Neuronal stem cell (in vitro differentiated cells): ENCODE measurements at regions not wholly inside any gene's neighbourhood (a gene's known extent, or its start where the extent isn't known, plus 50 kb on each side); places are given as distances from the start of the nearest gene placed in this dataset.

Source experiments
- DNase-seq: peaks from one replicate; pipeline ENCODE4 v3.0.0-alpha.2; 2013; ENCODE audit warnings: low spot score
- H2AFZ ChIP-seq: one replicate; pipeline ENCODE4 v1.6.1; 2013; ENCODE audit warnings: mild to moderate bottlenecking, low read length, inconsistent platforms
- H2AK5ac ChIP-seq: 2 replicates; pipeline ENCODE4 v1.6.1; 2013; ENCODE audit warnings: low read depth, mild to moderate bottlenecking, inconsistent platforms, low read length, moderate library complexity, mixed read lengths
- H2BK120ac ChIP-seq: 2 replicates; pipeline ENCODE4 v1.6.1; 2013; ENCODE audit warnings: low read depth, mild to moderate bottlenecking, inconsistent platforms, low read length, moderate library complexity, mixed read lengths
- H2BK12ac ChIP-seq: one replicate; pipeline ENCODE4 v1.6.1; 2013; ENCODE audit warnings: low read length, inconsistent platforms
- H2BK15ac ChIP-seq: 2 replicates; pipeline ENCODE4 v1.6.1; 2013; ENCODE audit warnings: mild to moderate bottlenecking, low read length, inconsistent platforms, mixed read lengths
- H2BK5ac ChIP-seq: one replicate; pipeline ENCODE4 v1.6.1; 2013; ENCODE audit warnings: inconsistent platforms, mild to moderate bottlenecking, low read length, moderate library complexity
- H3K14ac ChIP-seq: one replicate; pipeline ENCODE4 v1.6.1; 2013; ENCODE audit warnings: low read length, inconsistent platforms
- H3K18ac ChIP-seq: 2 replicates; pipeline ENCODE4 v1.6.1; 2013; ENCODE audit warnings: low read length, inconsistent platforms
- H3K23ac ChIP-seq: 2 replicates; pipeline ENCODE4 v1.6.1; 2013; ENCODE audit warnings: low read depth, mild to moderate bottlenecking, mixed read lengths, low read length, inconsistent platforms; ENCODE audit not compliant: poor library complexity
- H3K27ac ChIP-seq: replicated peaks from 3 replicates; pipeline ENCODE4 v1.5.1; 2013; ENCODE audit warnings: low read length, inconsistent platforms
- H3K27me3 ChIP-seq, 3 experiments: 2 replicates each; pipeline ENCODE4 v1.6.1; 2013; ENCODE audit warnings: low read length in 3 of 3, mild to moderate bottlenecking in 2 of 3, inconsistent platforms in 1 of 3, low read depth in 1 of 3, mixed read lengths in 1 of 3, moderate library complexity in 1 of 3; ENCODE audit not compliant: control insufficient read depth in 3 of 3, insufficient read depth in 3 of 3
- H3K36me3 ChIP-seq, 2 donors: replicated peaks in 1 of 2; 2 replicates each; pipeline ENCODE4 v1.6.1; 2013; ENCODE audit warnings: low read length in 2 of 2; ENCODE audit not compliant: control insufficient read depth in 2 of 2, insufficient read depth in 2 of 2
- H3K4ac ChIP-seq: 2 replicates; pipeline ENCODE4 v1.6.1; 2013; ENCODE audit warnings: inconsistent platforms, mild to moderate bottlenecking, low read length, moderate library complexity
- H3K4me1 ChIP-seq, 2 donors: 1 replicate in 1 of 2; 2 replicates in 1 of 2; pipeline ENCODE4 v1.6.1; 2013; ENCODE audit warnings: low read length in 2 of 2, low read depth in 1 of 2; ENCODE audit not compliant: control insufficient read depth in 2 of 2, insufficient read depth in 1 of 2
- H3K4me2 ChIP-seq: one replicate; pipeline ENCODE4 v1.6.1; 2013; ENCODE audit warnings: mild to moderate bottlenecking, low read length, inconsistent platforms; ENCODE audit not compliant: insufficient read depth, poor library complexity, severe bottlenecking
- H3K4me3 ChIP-seq, 2 donors: 2 replicates each; pipeline ENCODE4 v1.5.1; 2013; ENCODE audit warnings: low read length in 2 of 2, mild to moderate bottlenecking in 2 of 2, inconsistent platforms in 1 of 2, moderate library complexity in 1 of 2
- H3K79me1 ChIP-seq: one replicate; pipeline ENCODE4 v1.6.1; 2013; ENCODE audit warnings: low read depth, mild to moderate bottlenecking, inconsistent platforms, low read length, moderate library complexity
- H3K9ac ChIP-seq: one replicate; pipeline ENCODE4 v1.6.1; 2013; ENCODE audit warnings: mild to moderate bottlenecking, low read depth, low read length, inconsistent platforms; ENCODE audit not compliant: poor library complexity
- H3K9me3 ChIP-seq, 2 donors: replicated peaks in 1 of 2; 2 replicates each; pipeline versions ENCODE3 to v1.6.1; 2013; ENCODE audit warnings: low read length in 2 of 2, mild to moderate bottlenecking in 2 of 2, inconsistent platforms in 1 of 2, low read depth in 1 of 2, mixed read lengths in 1 of 2, moderate library complexity in 1 of 2; ENCODE audit not compliant: control insufficient read depth in 2 of 2, insufficient read depth in 1 of 2
- H4K8ac ChIP-seq: one replicate; pipeline ENCODE4 v1.6.1; 2013; ENCODE audit warnings: low read depth, mild to moderate bottlenecking, inconsistent platforms, low read length, moderate library complexity
- H4K91ac ChIP-seq: one replicate; pipeline ENCODE4 v1.6.1; 2013; ENCODE audit warnings: low read length, low read depth, mild to moderate bottlenecking, inconsistent platforms; ENCODE audit not compliant: poor library complexity
- WGBS, 2 donors: extraction: QIAGEN DNeasy Blood & Tissue Kit; methylation state at CpG; one replicate each; pipeline ENCODE4 v1.1.7; 2013; ENCODE audit warnings: missing lambda C conversion rate in 2 of 2, mixed read lengths in 1 of 2; ENCODE audit not compliant: insufficient read length in 2 of 2, insufficient replicate concordance in 1 of 2; ENCODE audit errors: extremely low coverage in 2 of 2; 5-methylcytosine and 5-hydroxymethylcytosine counted together

- no peak overlapping the region for H3K9ac ChIP-seq
- no peaks in the 10 kb centered on the region for H3K4me1 ChIP-seq
- H3K4ac ChIP-seq, result no peak overlapping the region
- H3K23ac ChIP-seq, result no peak overlapping the region
- H3K4me2 ChIP-seq, result no peak overlapping the region
- no peak overlapping the region for H3K14ac ChIP-seq
- no peak overlapping the region for H2AK5ac ChIP-seq
- H3K4me3 ChIP-seq, result no peak overlapping the region
- no peak overlapping the region for H2AFZ ChIP-seq
- no peak overlapping the region for H3K27ac ChIP-seq
- H4K91ac ChIP-seq, result no peak overlapping the region
- no peaks in the 10 kb centered on the region for H3K27me3 ChIP-seq
- no peak for DNase-seq
- H2BK5ac ChIP-seq, result no peak overlapping the region
- H4K8ac ChIP-seq, result no peak overlapping the region
- H2BK120ac ChIP-seq, result no peak overlapping the region
- WGBS, 2 donors, result no CpG with 5 or more reads among the region's 4 CpGs
- no peaks in the 10 kb centered on the region for H3K79me1 ChIP-seq
- no peak overlapping the region for H2BK15ac ChIP-seq
- no peaks in the 10 kb centered on the region for H3K9me3 ChIP-seq
- H2BK12ac ChIP-seq, result no peak overlapping the region
- no peak overlapping the region for H3K18ac ChIP-seq
- no peaks in the 10 kb centered on the region for H3K36me3 ChIP-seq
Observed at GRCh38 chr4:62344915-62345314, 1144.8 kb downstream of the ADGRL3 start.

GRCh38 chr4:62344474-62344873, 1144.3 kb downstream of the ADGRL3 start:
- H3K79me1 ChIP-seq, result no peaks in the 10 kb centered on the region
- H3K36me3 ChIP-seq, result no peaks in the 10 kb centered on the region
- H4K8ac ChIP-seq, result no peak overlapping the region
- no peak overlapping the region for H3K9ac ChIP-seq
- no peaks in the 10 kb centered on the region for H3K9me3 ChIP-seq
- WGBS, 2 donors, result no CpG with 5 or more reads among the region's 4 CpGs
- H3K4me3 ChIP-seq, result no peak overlapping the region
- no peak overlapping the region for H2AFZ ChIP-seq
- no peak overlapping the region for H3K4ac ChIP-seq
- no peaks in the 10 kb centered on the region for H3K4me1 ChIP-seq
- no peak overlapping the region for H2BK120ac ChIP-seq
- no peak overlapping the region for H2BK15ac ChIP-seq
- no peak overlapping the region for H3K18ac ChIP-seq
- H2BK12ac ChIP-seq, result no peak overlapping the region
- H3K27me3 ChIP-seq, result no peaks in the 10 kb centered on the region
- H2AK5ac ChIP-seq, result no peak overlapping the region
- no peak for DNase-seq
- H2BK5ac ChIP-seq, result no peak overlapping the region
- H3K14ac ChIP-seq, result no peak overlapping the region
- H3K4me2 ChIP-seq, result no peak overlapping the region
- no peak overlapping the region for H4K91ac ChIP-seq
- no peak overlapping the region for H3K27ac ChIP-seq
- H3K23ac ChIP-seq, result no peak overlapping the region

- Histone ChIP-seq H3K4me3 (no peak overlapping the region), H3K14ac (no peak overlapping the region), H2AK5ac (no peak overlapping the region)
Observed at GRCh38 chr4:62342346-62342745, 1142.2 kb downstream of the ADGRL3 start.

GRCh38 chr4:62328526-62328925, 1128.4 kb downstream of the ADGRL3 start:
- no peak overlapping the region for H2BK12ac ChIP-seq
- no peak overlapping the region for H4K91ac ChIP-seq
- H3K4me3 ChIP-seq, result no peak overlapping the region
- no peak overlapping the region for H2BK120ac ChIP-seq
- no peak for DNase-seq
- no peak overlapping the region for H2AFZ ChIP-seq
- H3K14ac ChIP-seq, result no peak overlapping the region
- H3K4me1 ChIP-seq, result no peaks in the 10 kb centered on the region
- H2BK5ac ChIP-seq, result no peak overlapping the region
- no peaks in the 10 kb centered on the region for H3K27me3 ChIP-seq
- H3K18ac ChIP-seq, result no peak overlapping the region
- H2AK5ac ChIP-seq, result no peak overlapping the region
- no peak overlapping the region for H3K23ac ChIP-seq
- no peak overlapping the region for H3K27ac ChIP-seq
- no CpG with 5 or more reads among the region's 2 CpGs for WGBS, 2 donors
- H3K4ac ChIP-seq, result no peak overlapping the region
- no peaks in the 10 kb centered on the region for H3K36me3 ChIP-seq
- no peak overlapping the region for H3K9ac ChIP-seq
- H3K4me2 ChIP-seq, result no peak overlapping the region
- no peaks in the 10 kb centered on the region for H3K9me3 ChIP-seq
- no peaks in the 10 kb centered on the region for H3K79me1 ChIP-seq
- H2BK15ac ChIP-seq, result no peak overlapping the region
- H4K8ac ChIP-seq, result no peak overlapping the region

More at GRCh38 chr4:62342346-62342745, 1142.2 kb downstream of the ADGRL3 start:
- Histone ChIP-seq H3K27ac (no peak overlapping the region), H2BK5ac (no peak overlapping the region), H3K27me3 (no peaks in the 10 kb centered on the region), H3K4me1 (no peaks in the 10 kb centered on the region), H2BK12ac (no peak overlapping the region), H3K4me2 (no peak overlapping the region), H3K9me3 (no peaks in the 10 kb centered on the region), H3K9ac (no peak overlapping the region), H3K18ac (no peak overlapping the region), H3K79me1 (no peaks in the 10 kb centered on the region), H3K23ac (no peak overlapping the region), H2BK15ac (no peak overlapping the region), H4K91ac (no peak overlapping the region), H2BK120ac (no peak overlapping the region), H4K8ac (no peak overlapping the region), H2AFZ (no peak overlapping the region), H3K36me3 (no peaks in the 10 kb centered on the region), H3K4ac (no peak overlapping the region)
- DNase-seq, result no peak
